ENCODE measurements at regions not wholly inside any gene's neighbourhood (a gene's known extent, or its start where the extent isn't known, plus 50 kb on each side); places are given as distances from the start of the nearest gene placed in this dataset.

DNA sequence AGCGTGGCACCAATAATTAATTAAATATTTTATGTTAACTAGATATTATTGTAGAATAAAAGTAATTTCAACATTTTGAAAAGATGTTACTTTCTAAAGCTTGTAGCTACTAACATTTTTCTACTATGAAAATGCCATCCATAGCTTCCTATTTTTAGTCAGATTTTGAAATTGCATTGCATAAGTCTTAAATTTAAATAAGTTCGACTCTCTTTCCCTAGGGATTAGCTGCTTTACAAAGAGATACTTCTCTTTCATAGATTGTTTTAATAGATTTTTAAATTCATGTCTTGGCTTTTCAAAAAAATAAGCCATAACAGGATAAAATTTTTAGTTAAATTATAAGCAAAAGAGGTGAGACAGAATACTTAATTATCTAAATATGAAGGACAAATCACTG lies 1279.6 kb downstream of the KCNT2 start:
- DNase-seq: no peak

DNA sequence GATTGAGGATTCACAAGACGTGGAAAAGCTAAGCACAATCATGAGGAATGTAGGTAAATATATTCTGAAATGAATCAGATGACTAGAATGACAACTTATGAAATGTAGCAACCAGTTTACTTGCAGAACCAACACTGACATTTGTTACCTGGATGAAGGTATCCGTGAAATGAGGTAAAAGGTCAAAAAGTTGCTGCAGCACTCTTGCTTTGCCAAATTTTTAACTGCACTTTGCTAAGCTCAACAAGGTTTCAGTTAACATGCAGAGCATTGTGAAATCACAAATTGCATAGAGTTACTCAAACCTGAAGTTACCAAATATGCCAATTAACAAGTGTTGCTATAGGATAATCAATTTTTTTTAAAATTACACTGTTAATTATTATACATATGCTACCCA lies 1280.1 kb downstream of the KCNT2 start:
- DNase-seq: no peak

DNA sequence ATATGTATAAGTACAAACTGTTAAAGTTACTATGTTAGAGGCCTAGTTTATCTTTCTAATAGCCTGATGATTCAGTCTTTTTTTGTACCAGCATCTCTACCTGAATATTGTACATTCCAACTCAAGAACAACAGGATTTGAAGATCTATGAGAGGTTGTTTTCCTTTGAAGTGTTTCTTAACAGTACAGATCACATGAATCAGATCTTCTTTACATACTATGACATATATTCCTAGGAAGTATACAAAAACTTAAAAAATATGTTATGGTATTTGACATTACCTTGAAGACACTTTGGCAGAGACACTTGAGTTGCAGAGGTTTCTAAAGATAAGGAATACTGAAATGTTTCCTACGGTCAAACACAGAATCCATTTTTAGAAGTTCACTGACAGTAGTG lies 1280.9 kb downstream of the KCNT2 start:
- no peak for DNase-seq

DNA sequence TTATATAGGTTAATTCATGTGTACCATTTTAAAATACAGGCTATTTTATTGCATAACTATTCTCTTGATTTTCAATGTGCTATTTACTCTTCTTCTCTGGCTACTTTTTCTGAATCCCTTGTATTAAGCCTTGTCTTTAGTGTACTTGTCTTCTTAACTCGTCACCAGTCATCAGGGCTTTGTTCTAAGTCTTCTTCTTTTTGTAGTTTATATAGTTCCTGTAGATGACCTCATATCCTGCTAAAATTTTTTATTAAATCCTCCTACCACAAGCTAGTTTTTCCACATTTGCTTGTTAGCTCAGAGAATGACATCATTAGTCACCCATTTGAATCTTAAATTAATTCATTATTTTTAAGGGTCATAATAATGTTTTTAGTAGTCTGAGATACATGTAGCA lies 1281.9 kb downstream of the KCNT2 start:
- DNase-seq: no peak

DNA sequence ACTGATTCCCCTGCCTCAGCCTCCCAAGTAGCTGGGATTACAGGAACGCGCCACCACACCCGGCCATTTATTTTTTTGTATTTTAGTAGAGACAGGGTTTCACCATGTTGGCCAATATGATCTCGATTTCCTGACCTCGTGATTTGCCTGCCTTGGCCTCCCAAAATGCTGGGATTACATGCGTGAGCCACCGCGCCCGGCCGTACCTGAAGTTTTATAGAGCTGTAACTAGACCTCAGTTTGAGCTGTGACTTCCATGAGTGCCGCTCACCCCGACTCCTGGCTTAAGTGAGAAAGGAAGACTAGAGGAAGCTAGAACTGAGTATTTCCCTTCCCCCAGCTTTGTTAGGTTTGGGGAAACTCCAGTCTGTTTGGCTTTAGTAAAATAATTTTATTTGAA lies 1283.1 kb downstream of the KCNT2 start:
- DNase-seq: no peak

DNA sequence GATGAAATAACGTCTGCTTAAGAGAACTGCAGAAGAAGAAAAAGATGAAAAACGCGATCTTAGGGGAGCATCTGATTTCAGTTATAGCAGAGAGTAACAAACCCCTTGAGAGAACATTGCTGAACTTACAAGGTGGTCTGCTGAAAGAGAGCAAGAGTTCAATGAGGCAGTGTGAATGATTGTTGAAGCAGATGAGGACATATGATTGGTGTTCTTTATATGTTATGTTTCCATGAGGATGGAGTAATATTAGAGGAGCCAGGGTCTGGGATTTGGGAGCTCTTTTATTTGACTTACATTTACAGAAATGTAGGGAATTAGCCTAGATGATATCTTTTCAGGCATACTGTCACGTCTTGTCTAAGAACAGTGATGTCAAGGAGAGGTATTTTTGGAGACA lies 1302.0 kb downstream of the KCNT2 start:
- DNase-seq: no peak

DNA sequence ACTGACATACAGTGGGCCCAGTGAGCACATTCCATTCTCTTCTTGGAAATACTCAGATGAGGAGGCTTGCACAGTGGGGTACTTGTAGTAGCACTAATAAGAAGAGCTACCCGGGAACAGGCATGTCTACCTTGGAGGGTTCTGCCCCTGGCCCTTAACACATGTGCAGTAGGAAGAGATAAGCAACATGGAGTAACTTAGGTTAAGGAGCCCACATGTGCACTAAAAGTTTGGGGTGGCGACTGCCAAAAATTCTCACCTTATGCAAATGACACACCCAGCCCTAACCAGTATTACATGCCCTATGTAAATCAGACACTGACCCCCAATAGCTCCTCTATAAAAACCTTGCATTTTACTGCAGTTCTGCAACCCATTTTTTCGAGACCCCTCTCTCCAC lies 1313.3 kb downstream of the KCNT2 start:
- DNase-seq: no peak

DNA sequence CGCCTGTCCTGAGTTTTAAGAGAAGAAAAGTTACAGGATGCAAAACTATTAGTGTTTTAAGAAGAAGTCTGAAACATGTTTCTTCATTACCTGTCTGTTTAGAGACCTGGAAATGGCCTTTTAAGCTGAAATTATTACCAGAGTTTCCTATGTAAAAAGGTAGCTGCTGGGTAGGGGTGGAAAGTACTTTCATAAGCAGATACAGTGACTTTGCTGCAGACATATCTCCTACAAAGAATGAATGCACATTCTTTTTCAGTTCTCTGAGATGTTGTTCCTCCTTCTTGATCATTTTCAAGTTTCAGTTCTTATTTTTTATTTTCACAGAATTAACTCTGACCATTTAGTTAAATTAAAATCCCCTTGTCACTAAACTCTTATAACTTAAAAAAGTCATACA lies 1329.6 kb downstream of the KCNT2 start:
- DNase-seq: no peak

DNA sequence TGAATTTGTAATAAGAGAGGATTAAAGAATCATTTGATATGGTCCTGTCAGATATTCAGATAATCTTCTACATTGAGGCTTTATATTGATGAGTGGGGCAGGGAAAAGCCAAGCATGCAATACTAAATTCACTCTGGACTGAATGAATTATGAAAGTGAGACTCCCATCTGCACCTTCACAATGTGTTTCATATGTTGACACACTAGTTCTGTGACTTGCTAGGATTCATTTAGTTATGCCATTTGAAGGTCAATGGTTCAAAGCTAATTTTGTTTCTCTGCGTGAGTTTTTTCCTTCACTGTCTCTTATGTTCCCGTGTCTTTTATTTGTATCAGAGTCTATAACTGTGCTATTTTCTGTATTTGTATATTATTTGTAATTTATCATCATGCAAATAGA lies 1332.5 kb downstream of the KCNT2 start:
- DNase-seq: no peak

DNA sequence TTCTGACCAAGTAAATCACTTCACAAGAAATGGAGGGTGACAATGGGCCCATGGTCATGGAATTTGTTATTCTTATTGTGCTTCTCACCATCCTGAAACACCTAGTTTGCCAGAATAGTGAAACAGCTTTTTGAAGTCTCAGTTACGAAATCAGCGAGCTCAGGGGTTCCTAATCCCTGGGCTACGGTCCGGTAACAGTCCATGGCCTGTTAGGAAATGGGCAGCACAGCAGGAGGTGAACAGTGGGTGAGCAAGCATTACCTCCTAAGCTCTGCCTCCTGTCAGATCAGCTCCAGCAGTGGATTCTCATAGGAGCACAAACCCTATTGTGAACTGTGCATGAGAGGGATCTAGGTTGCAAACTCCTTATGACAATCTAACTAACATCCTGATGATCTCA lies 1356.3 kb downstream of the KCNT2 start:
- no peak for DNase-seq

DNA sequence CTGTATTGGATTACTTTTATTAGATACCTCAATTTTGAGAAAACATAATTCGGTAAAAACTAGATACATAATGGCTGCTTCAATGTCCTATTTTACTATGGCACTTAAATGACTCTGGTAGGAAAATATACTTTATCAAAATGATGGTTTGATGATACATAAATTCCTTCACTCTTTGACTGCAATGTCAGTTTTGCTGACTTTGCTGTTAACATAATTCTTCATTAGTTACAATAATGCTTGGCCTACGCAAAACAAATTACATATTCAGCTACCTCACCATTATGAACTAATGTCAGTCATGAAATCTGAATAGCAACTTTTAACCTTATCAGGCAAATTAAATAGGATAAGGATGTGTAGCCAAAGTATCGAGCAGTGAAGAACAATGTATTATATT lies 1364.7 kb downstream of the KCNT2 start:
- no peak for DNase-seq

DNA sequence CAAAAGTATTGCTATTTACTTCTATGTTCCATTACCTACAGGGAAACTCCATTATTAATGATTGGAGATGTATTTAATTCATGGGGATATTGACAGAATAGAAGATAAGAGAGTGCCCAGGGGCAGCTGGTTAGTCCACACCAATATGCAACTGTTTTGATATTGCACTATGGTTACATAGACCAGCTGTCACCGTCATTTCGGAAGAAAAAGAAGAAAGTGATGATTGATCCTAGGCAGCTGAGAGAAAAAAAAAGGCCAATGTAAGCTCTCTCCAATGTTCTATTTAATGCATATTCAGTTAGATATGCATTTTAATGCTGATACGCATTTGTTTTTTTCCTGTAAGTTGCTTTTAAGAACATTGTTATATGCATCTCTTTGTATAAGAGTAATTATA lies 1367.2 kb downstream of the KCNT2 start:
- DNase-seq: no peak

DNA sequence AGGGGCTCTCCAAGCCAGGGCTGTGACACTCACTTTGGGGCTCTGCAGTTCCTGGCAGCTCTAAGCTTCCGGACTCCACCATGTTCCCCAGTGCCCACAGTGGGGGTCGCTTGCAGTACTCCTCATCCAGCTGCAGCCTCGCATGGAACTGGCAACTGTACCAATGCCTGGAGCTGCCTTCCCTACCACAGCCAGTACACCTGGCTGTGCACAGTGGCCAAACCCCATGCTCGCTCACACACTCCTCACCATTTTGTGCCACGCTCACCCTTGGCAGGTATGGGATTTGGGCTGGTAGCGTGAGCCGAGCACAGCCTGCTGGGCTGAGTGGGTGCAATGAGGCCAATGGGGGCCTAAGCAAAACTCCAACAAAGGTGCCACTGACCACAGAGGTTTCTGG lies 1369.9 kb downstream of the KCNT2 start:
- DNase-seq: no peak

DNA sequence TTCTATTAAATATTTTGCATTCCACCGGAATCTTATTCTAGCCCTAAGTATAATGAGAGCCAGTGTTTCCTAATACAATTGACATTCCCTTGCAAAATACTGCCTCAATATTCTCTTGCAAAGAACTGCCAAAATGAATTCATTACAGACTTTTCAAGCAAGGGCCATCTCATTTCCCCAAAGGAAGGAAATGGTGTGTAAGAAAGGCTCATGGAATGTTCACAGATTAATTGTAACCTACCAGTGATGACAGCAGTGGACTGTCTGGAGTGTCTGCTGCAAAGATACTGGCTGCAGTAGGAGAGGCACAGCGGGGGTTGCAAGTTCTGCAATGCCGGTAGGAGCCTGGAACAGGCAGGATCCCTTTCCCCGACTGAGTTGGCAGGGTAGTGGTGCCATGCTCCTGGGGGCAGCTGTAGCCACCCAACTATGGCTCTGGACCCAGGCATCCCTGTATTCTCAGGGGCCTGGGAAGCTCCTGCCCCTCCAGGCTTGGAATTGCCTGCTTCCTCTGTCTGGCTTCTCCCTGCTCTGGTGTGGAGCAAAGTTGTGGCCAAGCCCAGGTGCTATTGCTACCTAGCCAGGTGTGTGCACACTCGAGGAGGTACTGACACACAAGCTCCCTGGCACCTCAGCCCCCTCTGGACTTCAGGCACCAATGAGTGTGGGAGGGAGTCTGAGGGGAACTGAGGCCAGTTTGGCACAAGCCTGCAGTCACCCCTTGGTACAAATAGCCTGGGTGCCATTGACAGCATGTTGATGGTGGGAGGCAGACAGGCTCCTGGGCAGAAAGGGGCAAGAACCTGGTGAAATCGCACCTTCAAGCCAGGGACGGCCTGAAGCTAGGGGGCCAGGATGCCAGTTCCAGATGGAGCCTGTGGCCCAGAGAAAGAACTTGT lies 1371.0 kb downstream of the KCNT2 start:
- DNase-seq: no peak

DNA sequence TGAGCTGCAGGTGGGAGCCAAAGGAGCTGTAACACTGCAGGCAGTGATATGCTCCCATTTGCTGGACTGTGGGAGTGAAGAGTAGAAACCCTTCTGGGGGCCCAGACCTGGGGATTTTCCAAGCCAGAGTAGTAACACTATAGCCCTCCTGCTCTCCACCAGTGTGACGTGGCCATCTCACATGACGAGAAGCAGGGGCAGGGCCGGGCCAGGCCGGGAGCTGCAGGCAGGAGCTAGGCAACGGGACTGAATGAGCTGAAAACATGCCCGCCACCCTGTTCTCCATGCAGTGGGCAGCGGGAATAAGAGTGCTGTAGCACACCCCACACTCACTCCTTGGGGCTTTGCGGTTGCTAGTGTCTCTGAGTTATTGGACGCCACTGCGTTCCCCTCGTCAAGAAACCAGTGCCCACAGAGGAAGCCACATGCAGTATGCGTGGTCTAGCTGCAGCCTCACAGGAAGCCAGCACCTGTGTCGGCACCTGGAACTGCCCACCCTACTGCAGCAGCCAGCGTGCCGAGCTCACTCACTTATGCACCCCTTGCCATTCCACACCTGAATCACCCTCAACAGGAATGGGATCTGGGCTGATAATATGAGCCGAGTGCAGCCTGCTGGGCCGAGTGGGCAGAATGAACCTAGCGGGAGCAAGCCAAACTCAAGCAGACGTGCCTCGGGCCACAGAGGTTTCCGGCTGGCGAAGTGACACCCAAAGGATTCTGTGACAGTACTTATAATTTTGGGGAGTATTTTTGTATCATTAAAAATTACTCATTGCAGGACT lies 1389.6 kb downstream of the KCNT2 start:
- no peak for DNase-seq

DNA sequence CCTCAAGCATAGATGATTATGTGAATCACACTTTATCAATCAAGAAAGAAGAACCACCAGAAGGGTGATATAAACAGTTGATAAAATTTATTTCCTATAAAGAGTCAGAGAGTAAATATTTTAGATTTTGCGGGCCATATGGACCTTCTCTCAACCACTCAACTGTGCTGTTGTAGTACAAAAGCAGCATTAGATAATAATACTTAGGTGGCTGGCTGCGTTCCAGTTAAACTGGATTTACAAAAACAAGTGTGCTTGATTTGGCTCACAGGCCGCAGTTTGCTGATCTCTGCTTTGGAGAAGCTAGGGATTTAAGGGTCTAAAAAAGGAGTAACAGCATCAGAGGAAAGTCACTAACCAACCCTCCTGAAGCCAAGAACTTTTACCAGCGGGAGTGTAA lies 1406.0 kb downstream of the KCNT2 start:
- no peak for DNase-seq

DNA sequence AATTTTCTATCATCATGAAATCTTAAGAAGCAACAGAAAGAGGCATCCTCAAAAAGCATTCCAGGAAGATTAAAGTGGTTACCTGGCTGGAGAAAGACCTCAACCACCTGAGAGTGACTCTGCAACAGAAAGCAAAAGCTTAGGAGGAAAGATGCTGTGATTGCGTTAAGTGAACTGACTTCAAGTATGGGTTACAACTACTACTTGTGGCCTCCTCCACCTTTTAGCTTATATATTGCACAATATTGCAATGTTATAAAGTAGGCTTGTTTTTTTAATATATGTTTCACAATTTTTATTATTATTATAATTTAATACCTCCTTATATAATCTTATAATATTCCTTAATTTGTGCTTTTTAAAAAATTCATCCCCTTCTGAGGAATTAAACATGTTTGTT lies 1407.5 kb downstream of the KCNT2 start:
- no peak for DNase-seq

DNA sequence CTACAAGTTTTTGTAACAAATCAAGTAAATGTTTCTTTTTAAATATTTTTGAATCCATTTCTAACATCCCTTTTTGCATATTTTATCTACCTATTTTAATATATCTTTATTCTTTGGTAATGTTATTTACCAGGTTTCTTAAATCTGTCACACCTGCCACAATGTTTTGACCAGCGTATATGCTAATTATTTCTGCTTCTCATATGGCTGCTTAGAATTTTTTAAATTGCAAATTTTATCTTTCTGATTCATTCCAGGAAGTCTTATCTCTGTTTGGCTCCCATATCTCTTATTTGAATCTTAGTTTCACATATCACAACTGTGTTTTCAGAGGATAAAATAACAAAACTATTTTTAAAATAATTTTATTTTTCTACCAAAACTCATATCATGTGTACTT lies 1411.1 kb downstream of the KCNT2 start:
- no peak for DNase-seq

DNA sequence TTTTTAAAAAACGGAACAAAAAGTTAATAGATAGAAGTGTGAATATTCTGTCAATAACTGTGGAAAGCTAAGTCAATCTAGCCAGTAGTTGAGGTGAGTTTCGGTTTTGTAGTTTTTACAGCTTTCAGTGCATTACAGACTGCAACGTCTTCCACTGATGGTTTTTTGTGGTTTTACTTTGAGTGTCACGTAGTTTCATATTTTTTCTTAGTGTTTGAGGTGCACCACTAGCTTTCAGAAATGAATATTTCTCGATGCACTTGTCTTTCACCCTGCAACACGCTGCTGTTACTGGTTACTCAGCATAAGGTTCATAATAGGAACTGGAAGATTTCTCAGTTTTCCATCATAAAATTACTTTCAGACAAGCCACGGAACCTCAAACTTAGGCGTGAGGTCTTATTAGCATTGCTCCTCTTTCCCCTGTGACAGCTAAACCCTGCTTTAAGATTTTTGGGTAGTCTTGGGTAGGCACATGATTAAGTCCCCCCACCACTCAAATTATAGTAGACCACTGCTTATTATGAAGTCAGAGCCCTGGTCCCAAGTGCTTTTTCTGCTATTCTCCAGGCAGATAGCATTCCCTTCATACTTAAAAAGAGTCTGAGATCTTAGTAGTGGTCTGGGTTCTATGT lies 1412.7 kb downstream of the KCNT2 start:
- peak; percentile 13 for DNase-seq

DNA sequence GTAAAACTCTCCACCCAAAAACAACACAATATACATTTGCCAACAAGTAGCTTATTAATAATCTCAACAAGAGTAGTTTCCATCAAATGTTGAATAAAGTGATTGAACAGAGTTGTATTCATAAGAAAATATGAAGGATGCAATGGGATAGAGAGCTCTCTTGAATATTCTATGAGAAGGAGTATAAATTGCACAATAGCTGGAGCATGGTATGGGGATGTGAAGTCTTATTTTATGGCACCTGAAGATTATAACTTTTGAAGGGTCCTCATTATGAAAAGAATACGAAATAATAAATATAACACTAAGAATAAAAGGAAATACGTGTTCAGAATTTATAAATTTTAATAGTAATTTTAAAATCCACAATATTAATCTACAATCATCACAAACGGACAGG lies 1415.1 kb downstream of the KCNT2 start:
- DNase-seq: no peak

DNA sequence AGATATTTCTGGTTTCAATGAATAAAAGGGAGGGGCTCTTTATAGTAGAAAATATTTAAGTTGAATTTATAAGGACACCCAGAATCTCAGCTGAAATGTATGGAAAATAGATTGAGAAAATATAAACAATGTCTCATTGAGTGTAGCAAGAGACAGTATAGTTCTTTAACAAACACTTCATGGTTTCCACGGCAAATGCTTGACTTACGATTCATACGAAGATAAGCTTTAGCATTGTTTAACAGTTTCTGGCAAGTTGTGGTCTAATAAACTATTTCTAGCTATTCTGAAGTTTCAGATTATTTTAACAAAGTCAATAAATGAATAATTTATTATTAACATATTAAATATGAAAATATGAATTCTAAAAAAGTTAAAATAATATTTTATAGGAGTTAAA lies 1419.4 kb downstream of the KCNT2 start:
- no peak for DNase-seq

DNA sequence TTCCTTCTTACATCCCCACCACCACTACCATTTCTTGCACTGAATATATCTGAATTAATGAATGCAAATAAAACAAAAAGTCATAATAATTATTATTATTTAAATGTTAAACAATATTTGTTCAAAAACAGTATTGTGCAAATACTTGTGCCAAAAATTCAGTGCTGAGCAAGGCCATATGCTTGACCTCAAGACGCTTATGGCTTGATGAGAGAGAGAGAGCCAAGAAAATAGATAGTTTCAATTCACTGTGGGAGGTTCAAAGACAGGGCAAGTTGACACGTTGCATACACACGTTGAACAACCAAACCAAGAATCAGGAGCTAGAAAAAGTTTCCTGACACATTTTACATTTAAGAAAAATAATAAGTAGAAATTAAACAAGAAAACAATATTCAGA lies 1421.7 kb downstream of the KCNT2 start:
- no peak for DNase-seq

DNA sequence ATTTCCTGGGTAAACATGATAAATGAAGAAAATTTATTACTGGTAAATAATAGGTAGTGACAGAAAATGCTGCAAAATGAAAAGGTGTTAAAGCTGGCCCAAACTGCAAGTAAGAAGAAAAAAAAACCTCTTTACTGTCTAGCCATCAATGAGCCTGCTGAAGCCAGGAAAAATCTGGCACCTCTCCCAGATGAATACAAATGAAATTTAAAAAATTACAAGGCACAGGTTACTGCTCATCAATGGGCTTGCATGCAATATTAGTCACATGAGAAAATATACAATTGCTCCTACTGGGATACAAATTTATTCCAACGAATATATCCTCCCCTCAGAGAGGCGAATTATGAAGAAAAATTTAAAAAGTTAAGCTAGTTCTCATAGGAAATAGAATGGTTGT lies 1422.5 kb downstream of the KCNT2 start:
- no peak for DNase-seq

DNA sequence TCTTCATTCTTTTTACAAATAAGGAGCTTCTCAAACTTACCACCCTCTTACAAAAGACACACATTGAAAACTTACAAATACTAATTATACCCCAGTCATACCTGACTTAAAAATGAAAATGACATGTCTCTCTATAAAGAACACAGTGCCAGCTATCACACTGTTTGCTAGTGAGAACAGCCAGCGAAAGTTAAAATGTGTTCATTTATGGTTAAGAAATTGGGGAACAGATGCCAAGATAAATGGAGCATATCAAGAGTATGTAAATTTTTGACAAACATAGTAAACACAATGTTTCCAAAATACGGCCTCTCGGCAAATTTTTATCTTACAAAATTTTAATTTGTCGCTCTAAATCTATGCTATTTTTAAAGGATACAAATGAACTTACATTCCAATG lies 1422.9 kb downstream of the KCNT2 start:
- no peak for DNase-seq
